WTC11 (cell line): ENCODE measurements at regions not wholly inside any gene's neighbourhood (a gene's known extent, or its start where the extent isn't known, plus 50 kb on each side); places are given as distances from the start of the nearest gene placed in this dataset.

Experiments
- ATAC-seq: fragments of 200-7000 bp; cut with Tn5 transposase; 2 replicates; pipeline ENCODE4 v1.10.0; 2021; ENCODE audit warnings: mild to moderate bottlenecking, moderate library complexity
- CTCF ChIA-PET: fragments of 300-600 bp; sonication (Branson Sonifier 250); formaldehyde crosslinking; loops from one replicate; lab custom pipeline; 2021; ENCODE audit warnings: antibody characterized with exemption; lab: Charles Lee
- POLR2A ChIA-PET: fragments of 350-600 bp; sonication (Branson Sonifier 250); formaldehyde crosslinking; loops from one replicate; lab custom pipeline; 2021; ENCODE audit warnings: antibody characterized with exemption; lab: Charles Lee
- DNase-seq: peaks from one replicate; pipeline ENCODE4 v3.0.0; 2021; ENCODE audit warnings: low spot score
- H3K27ac Mint-ChIP-seq: 2 replicates; pipeline ENCODE4 v1.8.0; 2021; ENCODE audit warnings: mixed read lengths
- H3K27me3 Mint-ChIP-seq: 2 replicates; pipeline ENCODE4 v1.8.0; 2021; ENCODE audit warnings: low read depth, mild to moderate bottlenecking, moderate library complexity, mixed read lengths
- H3K36me3 Mint-ChIP-seq: 2 replicates; pipeline ENCODE4 v1.8.0; 2021; ENCODE audit warnings: mixed read lengths
- H3K4me1 Mint-ChIP-seq: 2 replicates; pipeline ENCODE4 v1.8.0; 2022; ENCODE audit warnings: mixed read lengths
- H3K4me3 Mint-ChIP-seq: 2 replicates; pipeline ENCODE4 v1.8.0; 2021; ENCODE audit warnings: mild to moderate bottlenecking, moderate library complexity, mixed read lengths
- H3K9me3 Mint-ChIP-seq: 2 replicates; pipeline ENCODE4 v1.8.0; 2021; ENCODE audit warnings: mixed read lengths
- ATF6 ChIP-seq: sonication (generic); formaldehyde crosslinking; IDR thresholded peaks from 2 replicates; pipeline ENCODE4 v1.8.1; 2023; ENCODE audit warnings: mild to moderate bottlenecking, missing genetic modification reagents
- ESRRA ChIP-seq: sonication (generic); formaldehyde crosslinking; IDR thresholded peaks from 2 replicates; pipeline ENCODE4 v1.8.1; 2022; ENCODE audit warnings: mild to moderate bottlenecking, missing genetic modification reagents, borderline replicate concordance
- FOXJ3 ChIP-seq: sonication (generic); formaldehyde crosslinking; IDR thresholded peaks from 2 replicates; pipeline ENCODE4 v1.9.0; 2021; ENCODE audit warnings: missing genetic modification reagents, mild to moderate bottlenecking, borderline replicate concordance
- FOXP1 ChIP-seq: sonication (generic); formaldehyde crosslinking; IDR thresholded peaks from 2 replicates; pipeline ENCODE4 v1.8.0; 2022; ENCODE audit warnings: missing genetic modification reagents, mild to moderate bottlenecking, moderate library complexity, borderline replicate concordance
- GTF2I ChIP-seq: fragments of 250-450 bp; sonication (Bioruptor Pico); conservative IDR thresholded peaks from 2 replicates; pipeline ENCODE4 v1.4.0; 2021; ENCODE audit warnings: mild to moderate bottlenecking
- IRF2 ChIP-seq: sonication (generic); formaldehyde crosslinking; IDR thresholded peaks from 2 replicates; pipeline ENCODE4 v1.8.0; 2022; ENCODE audit warnings: low read depth, missing genetic modification reagents, borderline replicate concordance
- JAZF1 ChIP-seq: fragments of 250-450 bp; sonication (Bioruptor Pico); IDR thresholded peaks from 2 replicates; pipeline ENCODE4 v1.9.0; 2021; ENCODE audit warnings: moderate library complexity, mild to moderate bottlenecking, inconsistent platforms
- MXD4 ChIP-seq: fragments of 250-450 bp; sonication (Bioruptor Pico); IDR thresholded peaks from 2 replicates; pipeline ENCODE4 v1.8.0; 2021; ENCODE audit warnings: mild to moderate bottlenecking, moderate library complexity, borderline replicate concordance
- MYBL2 ChIP-seq: sonication (generic); formaldehyde crosslinking; IDR thresholded peaks from 2 replicates; pipeline ENCODE4 v1.8.1; 2023; ENCODE audit warnings: mild to moderate bottlenecking, moderate library complexity, missing genetic modification reagents
- NFATC4 ChIP-seq: fragments of 250-450 bp; sonication (Bioruptor Pico); IDR thresholded peaks from 2 replicates; pipeline ENCODE4 v1.9.0; 2021; ENCODE audit warnings: mild to moderate bottlenecking
- NR2C2 ChIP-seq: sonication (generic); formaldehyde crosslinking; IDR thresholded peaks from 2 replicates; pipeline ENCODE4 v1.8.0; 2022; ENCODE audit warnings: mild to moderate bottlenecking, missing genetic modification reagents
- RORB ChIP-seq: fragments of 250-450 bp; sonication (Bioruptor Pico); IDR thresholded peaks from 2 replicates; pipeline ENCODE4 v1.9.0; 2021; ENCODE audit warnings: mild to moderate bottlenecking
- SMAD3 ChIP-seq: sonication (generic); formaldehyde crosslinking; IDR thresholded peaks from 2 replicates; pipeline ENCODE4 v1.8.0; 2022; ENCODE audit warnings: missing genetic modification reagents, mild to moderate bottlenecking, borderline replicate concordance
- SMAD4 ChIP-seq: sonication (generic); formaldehyde crosslinking; IDR thresholded peaks from 2 replicates; pipeline ENCODE4 v1.8.0; 2022; ENCODE audit warnings: mild to moderate bottlenecking, missing genetic modification reagents
- SP1 ChIP-seq: sonication (generic); formaldehyde crosslinking; conservative IDR thresholded peaks from 2 replicates; pipeline ENCODE4 v1.8.1; 2022; ENCODE audit warnings: missing genetic modification reagents
- ZNF121 ChIP-seq: sonication (generic); formaldehyde crosslinking; IDR thresholded peaks from 2 replicates; pipeline ENCODE4 v1.8.0; 2023; ENCODE audit warnings: missing genetic modification reagents
- ZNF219 ChIP-seq: sonication (generic); formaldehyde crosslinking; IDR thresholded peaks from 2 replicates; pipeline ENCODE4 v1.8.0; 2023; ENCODE audit warnings: missing genetic modification reagents, mild to moderate bottlenecking, borderline replicate concordance
- ZNF317 ChIP-seq: sonication (generic); formaldehyde crosslinking; IDR thresholded peaks from 2 replicates; pipeline ENCODE4 v1.8.1; 2023; ENCODE audit warnings: low read depth, mild to moderate bottlenecking, moderate library complexity, missing genetic modification reagents, borderline replicate concordance
- ZNF423 ChIP-seq: fragments of 250-450 bp; sonication (Bioruptor Pico); IDR thresholded peaks from 2 replicates; pipeline ENCODE4 v2.1.2; 2022; ENCODE audit warnings: mild to moderate bottlenecking, moderate library complexity
- ZNF512 ChIP-seq: sonication (generic); formaldehyde crosslinking; IDR thresholded peaks from 2 replicates; pipeline ENCODE4 v1.8.1; 2022; ENCODE audit warnings: missing genetic modification reagents, borderline replicate concordance
- TF ChIP-seq, protein P1 (sequence below): sonication (generic); formaldehyde crosslinking; conservative IDR thresholded peaks from 2 replicates; pipeline ENCODE4 v1.8.1; 2023; ENCODE audit warnings: mild to moderate bottlenecking, low read depth, missing genetic modification reagents, moderate library complexity
- TF ChIP-seq, protein P2 (sequence below): sonication (generic); formaldehyde crosslinking; IDR thresholded peaks from 2 replicates; pipeline ENCODE4 v1.8.0; 2022; ENCODE audit warnings: mild to moderate bottlenecking, missing genetic modification reagents
- TF ChIP-seq, protein P3 (sequence below): fragments of 250-450 bp; sonication (Bioruptor Pico); IDR thresholded peaks from 2 replicates; pipeline ENCODE4 v1.9.0; 2021; ENCODE audit warnings: mild to moderate bottlenecking

GRCh38 chr2:225932811-225933413 lies 533.4 kb downstream of the NYAP2 start:
- no peak for DNase-seq
- peaks cover 4% of the 10 kb centered on the region; the same call in 1 of the 2 replicates for H3K9me3 Mint-ChIP-seq
- CTCF ChIA-PET = interaction anchor here (1.5 kb wide), 1 partner anchor 16 kb away, joined by 4 read pairs; no protein-coding TSS in a partner anchor
- H3K4me1 Mint-ChIP-seq = no peaks in the 10 kb centered on the region
- TF ChIP-seq JAZF1 (CRISPR knock-in tag) = no peak
- no peak for TF ChIP-seq RORB (CRISPR knock-in tag)
- TF ChIP-seq FOXP1 = no peak
- no peak for TF ChIP-seq ZNF512 (CRISPR knock-in tag)
- no peak for TF ChIP-seq GTF2I (CRISPR knock-in tag)
- no peak for TF ChIP-seq IRF2
- no peak for TF ChIP-seq MYBL2 (CRISPR knock-in tag)
- no peak for TF ChIP-seq SP1
- TF ChIP-seq ATF6 (CRISPR knock-in tag) = no peak
- TF ChIP-seq NFATC4 (CRISPR knock-in tag) = no peak
- no peak overlapping the region for H3K27ac Mint-ChIP-seq
- no peak overlapping the region for H3K4me3 Mint-ChIP-seq
- no peak for ATAC-seq
- POLR2A ChIA-PET = no interaction called here
- no peaks in the 10 kb centered on the region for H3K36me3 Mint-ChIP-seq
- no peaks in the 10 kb centered on the region for H3K27me3 Mint-ChIP-seq

DNA sequence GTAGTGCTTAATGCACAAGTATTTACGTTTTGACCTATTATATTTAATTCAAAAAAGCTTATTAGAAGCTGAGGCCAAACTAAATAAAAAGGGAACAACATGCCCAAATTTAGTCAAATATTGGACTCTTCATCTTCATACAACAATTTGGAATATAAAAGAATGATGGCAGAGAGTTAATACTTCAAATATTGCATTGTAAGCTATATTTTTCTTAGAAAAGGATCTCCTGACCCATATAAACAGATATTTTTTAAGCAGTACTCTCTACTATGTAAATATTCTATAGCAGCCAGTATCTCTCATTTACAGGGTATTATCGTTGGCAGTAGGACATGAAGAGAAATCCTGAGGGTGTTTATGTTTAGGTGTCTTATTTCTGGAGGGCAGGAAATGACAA lies 531.2 kb downstream of the NYAP2 start:
- ChIA-PET POLR2A (no interaction called here), CTCF (no interaction called here)
- H3K4me3 Mint-ChIP-seq = no peak overlapping the region
- TF ChIP-seq, protein P1, sequence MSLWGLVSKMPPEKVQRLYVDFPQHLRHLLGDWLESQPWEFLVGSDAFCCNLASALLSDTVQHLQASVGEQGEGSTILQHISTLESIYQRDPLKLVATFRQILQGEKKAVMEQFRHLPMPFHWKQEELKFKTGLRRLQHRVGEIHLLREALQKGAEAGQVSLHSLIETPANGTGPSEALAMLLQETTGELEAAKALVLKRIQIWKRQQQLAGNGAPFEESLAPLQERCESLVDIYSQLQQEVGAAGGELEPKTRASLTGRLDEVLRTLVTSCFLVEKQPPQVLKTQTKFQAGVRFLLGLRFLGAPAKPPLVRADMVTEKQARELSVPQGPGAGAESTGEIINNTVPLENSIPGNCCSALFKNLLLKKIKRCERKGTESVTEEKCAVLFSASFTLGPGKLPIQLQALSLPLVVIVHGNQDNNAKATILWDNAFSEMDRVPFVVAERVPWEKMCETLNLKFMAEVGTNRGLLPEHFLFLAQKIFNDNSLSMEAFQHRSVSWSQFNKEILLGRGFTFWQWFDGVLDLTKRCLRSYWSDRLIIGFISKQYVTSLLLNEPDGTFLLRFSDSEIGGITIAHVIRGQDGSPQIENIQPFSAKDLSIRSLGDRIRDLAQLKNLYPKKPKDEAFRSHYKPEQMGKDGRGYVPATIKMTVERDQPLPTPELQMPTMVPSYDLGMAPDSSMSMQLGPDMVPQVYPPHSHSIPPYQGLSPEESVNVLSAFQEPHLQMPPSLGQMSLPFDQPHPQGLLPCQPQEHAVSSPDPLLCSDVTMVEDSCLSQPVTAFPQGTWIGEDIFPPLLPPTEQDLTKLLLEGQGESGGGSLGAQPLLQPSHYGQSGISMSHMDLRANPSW = no peak
- TF ChIP-seq SMAD4 (CRISPR knock-in tag) = no peak
- TF ChIP-seq ZNF219 (CRISPR knock-in tag) = no peak
- H3K27ac Mint-ChIP-seq = no peak overlapping the region
- H3K36me3 Mint-ChIP-seq = no peaks in the 10 kb centered on the region
- no peak for DNase-seq
- no peak for ATAC-seq
- H3K27me3 Mint-ChIP-seq = no peaks in the 10 kb centered on the region
- H3K9me3 Mint-ChIP-seq = no peaks in the 10 kb centered on the region
- H3K4me1 Mint-ChIP-seq = no peaks in the 10 kb centered on the region

DNA sequence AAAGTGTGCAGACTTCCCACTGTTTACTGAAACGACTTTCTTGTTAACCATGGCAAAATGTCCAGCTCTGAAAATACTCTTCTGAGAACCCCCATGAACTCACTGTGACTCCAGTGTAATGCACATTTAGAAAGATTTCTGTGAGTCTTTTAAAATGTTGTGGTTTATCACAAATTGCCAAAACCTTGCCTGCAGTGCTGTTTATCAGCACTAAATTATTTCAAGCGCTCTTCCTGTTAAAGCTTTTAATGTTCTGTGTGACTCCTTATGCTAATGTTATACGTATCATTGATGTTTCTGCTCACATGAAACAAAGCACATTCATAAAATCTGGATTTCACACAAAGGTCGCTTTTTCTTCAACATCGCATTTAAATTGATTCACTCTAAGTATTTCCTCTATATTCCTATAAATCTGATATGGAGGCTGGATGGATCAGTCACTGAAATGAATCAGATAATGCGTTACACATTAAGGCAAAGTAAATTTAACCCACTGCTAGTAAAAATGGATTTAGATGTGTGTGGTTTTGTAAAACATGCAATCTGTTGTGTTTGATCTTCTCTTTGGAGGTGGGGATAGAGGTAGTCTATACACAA lies 521.2 kb downstream of the NYAP2 start:
- H3K27ac Mint-ChIP-seq = no peak overlapping the region
- H3K4me3 Mint-ChIP-seq = no peak overlapping the region
- ChIA-PET POLR2A (no interaction called here), CTCF (no interaction called here)
- no peaks in the 10 kb centered on the region for H3K9me3 Mint-ChIP-seq
- no peaks in the 10 kb centered on the region for H3K27me3 Mint-ChIP-seq
- no peak for ATAC-seq
- no peaks in the 10 kb centered on the region for H3K36me3 Mint-ChIP-seq
- DNase-seq = no peak
- H3K4me1 Mint-ChIP-seq = no peaks in the 10 kb centered on the region
- TF ChIP-seq, protein P2, sequence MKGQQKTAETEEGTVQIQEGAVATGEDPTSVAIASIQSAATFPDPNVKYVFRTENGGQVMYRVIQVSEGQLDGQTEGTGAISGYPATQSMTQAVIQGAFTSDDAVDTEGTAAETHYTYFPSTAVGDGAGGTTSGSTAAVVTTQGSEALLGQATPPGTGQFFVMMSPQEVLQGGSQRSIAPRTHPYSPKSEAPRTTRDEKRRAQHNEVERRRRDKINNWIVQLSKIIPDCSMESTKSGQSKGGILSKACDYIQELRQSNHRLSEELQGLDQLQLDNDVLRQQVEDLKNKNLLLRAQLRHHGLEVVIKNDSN (CRISPR knock-in tag) = no peak
- no peak for TF ChIP-seq ZNF423 (CRISPR knock-in tag)
- TF ChIP-seq IRF2 = no peak
- no peak for TF ChIP-seq SMAD3 (CRISPR knock-in tag)
- TF ChIP-seq FOXJ3 (CRISPR knock-in tag) = no peak
- no peak for TF ChIP-seq ATF6 (CRISPR knock-in tag)
- TF ChIP-seq NR2C2 (CRISPR knock-in tag) = no peak
- no peak for TF ChIP-seq ESRRA (CRISPR knock-in tag)
- TF ChIP-seq SP1 = no peak
- no peak for TF ChIP-seq ZNF121 (CRISPR knock-in tag)
- TF ChIP-seq, protein P3, sequence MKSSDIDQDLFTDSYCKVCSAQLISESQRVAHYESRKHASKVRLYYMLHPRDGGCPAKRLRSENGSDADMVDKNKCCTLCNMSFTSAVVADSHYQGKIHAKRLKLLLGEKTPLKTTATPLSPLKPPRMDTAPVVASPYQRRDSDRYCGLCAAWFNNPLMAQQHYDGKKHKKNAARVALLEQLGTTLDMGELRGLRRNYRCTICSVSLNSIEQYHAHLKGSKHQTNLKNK (CRISPR knock-in tag) = no peak
- TF ChIP-seq MXD4 = no peak
- no peak for TF ChIP-seq ZNF317
